ENCODE measurements at regions not wholly inside any gene's neighbourhood (a gene's known extent, or its start where the extent isn't known, plus 50 kb on each side); places are given as distances from the start of the nearest gene placed in this dataset.

DNA sequence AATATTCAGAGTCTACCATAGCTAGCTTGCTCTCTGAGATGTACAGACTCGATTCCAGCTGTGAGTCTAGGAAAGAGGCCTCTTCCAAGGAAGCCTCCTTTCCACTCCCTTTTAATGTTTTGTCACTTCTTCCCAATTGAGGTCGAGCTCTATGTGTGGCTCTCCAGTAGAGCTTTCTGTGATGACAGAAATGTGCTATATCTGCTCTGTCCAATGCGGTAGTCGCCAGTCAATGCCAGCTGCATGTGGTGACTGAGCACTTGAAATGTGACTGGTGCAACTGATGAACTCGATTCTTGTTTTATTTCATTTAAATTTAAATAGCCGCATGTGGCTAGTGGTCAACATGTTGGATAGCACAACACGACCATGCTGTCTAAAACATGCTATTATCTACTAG is 387.0 kb upstream of the NRP1 start:
- no peaks in the 10 kb centered on the region for H3K36me3 Mint-ChIP-seq (ENCODE audit: unreplicated experiment)
- H3K27ac Mint-ChIP-seq (ENCODE audit: unreplicated experiment) = no peak overlapping the region
- no peak for DNase-seq (ENCODE audit: extremely low spot score, unreplicated experiment)
- TF ChIP-seq CTCF (IDR thresholded peaks at IDR 0.05) = no peak
- peaks cover 12% of the 10 kb centered on the region for H3K4me1 Mint-ChIP-seq (ENCODE audit: unreplicated experiment)
- no peaks in the 10 kb centered on the region for H3K27me3 Mint-ChIP-seq (ENCODE audit: unreplicated experiment)
- no peaks in the 10 kb centered on the region for H3K9me3 Mint-ChIP-seq (ENCODE audit: unreplicated experiment)
- H3K4me3 Mint-ChIP-seq (ENCODE audit: unreplicated experiment) = no peak overlapping the region

DNA sequence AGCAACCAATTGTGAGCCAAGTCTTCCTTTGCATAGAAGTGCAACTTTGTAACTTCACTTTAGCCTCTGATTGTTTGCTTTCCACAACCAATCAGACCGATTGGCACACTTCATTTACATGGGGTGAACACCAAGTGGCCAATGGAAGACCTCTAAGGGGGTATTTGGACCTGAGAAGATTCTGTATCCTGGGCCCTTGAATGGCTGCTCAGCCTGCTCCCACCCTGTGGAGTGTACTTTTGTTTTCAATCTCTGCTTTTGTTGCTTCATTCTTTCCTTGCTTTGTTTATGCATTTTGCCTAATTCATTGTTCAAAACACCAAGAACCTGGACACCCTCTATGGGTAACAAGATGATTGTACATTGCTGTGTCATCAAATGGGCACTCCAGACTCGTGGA is 385.7 kb upstream of the NRP1 start:
- no peak for TF ChIP-seq CTCF (IDR thresholded peaks at IDR 0.05)
- no peak for DNase-seq (ENCODE audit: extremely low spot score, unreplicated experiment)
- Mint-ChIP-seq H3K9me3 (ENCODE audit: unreplicated experiment) (no peaks in the 10 kb centered on the region), H3K4me1 (ENCODE audit: unreplicated experiment) (peaks cover 12% of the 10 kb centered on the region), H3K27me3 (ENCODE audit: unreplicated experiment) (peaks cover 3% of the 10 kb centered on the region), H3K4me3 (ENCODE audit: unreplicated experiment) (no peak overlapping the region), H3K36me3 (ENCODE audit: unreplicated experiment) (no peaks in the 10 kb centered on the region), H3K27ac (ENCODE audit: unreplicated experiment) (no peak overlapping the region)

GRCh38 chr10:33719005-33719703 is 384.7 kb upstream of the NRP1 start:
- no peak for DNase-seq (ENCODE audit: extremely low spot score, unreplicated experiment)
- H3K4me1 Mint-ChIP-seq (ENCODE audit: unreplicated experiment) = peaks cover 12% of the 10 kb centered on the region
- no peak overlapping the region for H3K27ac Mint-ChIP-seq (ENCODE audit: unreplicated experiment)
- no peaks in the 10 kb centered on the region for H3K9me3 Mint-ChIP-seq (ENCODE audit: unreplicated experiment)
- H3K4me3 Mint-ChIP-seq (ENCODE audit: unreplicated experiment) = no peak overlapping the region
- H3K36me3 Mint-ChIP-seq (ENCODE audit: unreplicated experiment) = no peaks in the 10 kb centered on the region
- H3K27me3 Mint-ChIP-seq (ENCODE audit: unreplicated experiment) = peaks cover 3% of the 10 kb centered on the region
- TF ChIP-seq CTCF (IDR thresholded peaks at IDR 0.05) = no peak

GRCh38 chr10:33716501-33717267 is 382.2 kb upstream of the NRP1 start:
- TF ChIP-seq CTCF (IDR thresholded peaks at IDR 0.05) = no peak
- Mint-ChIP-seq H3K4me3 (ENCODE audit: unreplicated experiment) (no peak overlapping the region), H3K4me1 (ENCODE audit: unreplicated experiment) (peaks cover 3% of the 10 kb centered on the region), H3K27me3 (ENCODE audit: unreplicated experiment) (peaks cover 3% of the 10 kb centered on the region), H3K27ac (ENCODE audit: unreplicated experiment) (no peak overlapping the region), H3K36me3 (ENCODE audit: unreplicated experiment) (no peaks in the 10 kb centered on the region), H3K9me3 (ENCODE audit: unreplicated experiment) (no peaks in the 10 kb centered on the region)
- no peak for DNase-seq (ENCODE audit: extremely low spot score, unreplicated experiment)

GRCh38 chr10:33715303-33715975 is 381.0 kb upstream of the NRP1 start:
- H3K4me1 Mint-ChIP-seq (ENCODE audit: unreplicated experiment) = no peaks in the 10 kb centered on the region
- peaks cover 3% of the 10 kb centered on the region for H3K27me3 Mint-ChIP-seq (ENCODE audit: unreplicated experiment)
- TF ChIP-seq CTCF (IDR thresholded peaks at IDR 0.05) = no peak
- H3K27ac Mint-ChIP-seq (ENCODE audit: unreplicated experiment) = no peak overlapping the region
- DNase-seq (ENCODE audit: extremely low spot score, unreplicated experiment) = no peak
- H3K9me3 Mint-ChIP-seq (ENCODE audit: unreplicated experiment) = no peaks in the 10 kb centered on the region
- H3K4me3 Mint-ChIP-seq (ENCODE audit: unreplicated experiment) = no peak overlapping the region
- peaks cover 2% of the 10 kb centered on the region for H3K36me3 Mint-ChIP-seq (ENCODE audit: unreplicated experiment)

Data from osteocyte (in vitro differentiated cells).